AG09319 (cell line): ENCODE measurements at regions not wholly inside any gene's neighbourhood (a gene's known extent, or its start where the extent isn't known, plus 50 kb on each side); places are given as distances from the start of the nearest gene placed in this dataset.

Source experiments
- DNase-seq: peaks from one replicate; pipeline ENCODE4 v3.0.0-alpha.2; 2010; ENCODE audit warnings: low read depth; ENCODE audit errors: extremely low read depth
- CTCF ChIP-seq: IDR thresholded peaks from 2 replicates; pipeline ENCODE4 v1.5.1; 2011; ENCODE audit warnings: low read depth, mild to moderate bottlenecking, inconsistent platforms, low read length, moderate library complexity

- no peak for DNase-seq
Measured at GRCh38 chr10:124307591-124307990, 111.1 kb downstream of the OAT start.

GRCh38 chr10:124306922-124307371 is 111.8 kb downstream of the OAT start:
- no peak for DNase-seq

More at GRCh38 chr10:124307591-124307990, 111.1 kb downstream of the OAT start:
- no peak for TF ChIP-seq CTCF

GRCh38 chr10:124306520-124306919 is 112.2 kb downstream of the OAT start:
- no peak for TF ChIP-seq CTCF
- DNase-seq, result no peak

More at GRCh38 chr10:124306922-124307371, 111.8 kb downstream of the OAT start:
- TF ChIP-seq CTCF, result no peak

- DNase-seq, result no peak
- TF ChIP-seq CTCF, result no peak
Measured at GRCh38 chr10:124305984-124306383, 112.7 kb downstream of the OAT start.

GRCh38 chr10:124305131-124305530 is 113.6 kb downstream of the OAT start:
- TF ChIP-seq CTCF, result no peak
- no peak for DNase-seq

- TF ChIP-seq CTCF, result no peak
- DNase-seq, result no peak
Measured at GRCh38 chr10:124303662-124304418, 114.9 kb downstream of the OAT start.

- DNase-seq, result no peak
- no peak for TF ChIP-seq CTCF
Measured at GRCh38 chr10:124302951-124303505, 115.7 kb downstream of the OAT start.
